Hepatocyte (in vitro differentiated cells): ENCODE measurements at regions not wholly inside any gene's neighbourhood (a gene's known extent, or its start where the extent isn't known, plus 50 kb on each side); places are given as distances from the start of the nearest gene placed in this dataset.

ENCODE experiments used
- DNase-seq: peaks from one replicate; pipeline ENCODE4 v3.0.0-alpha.2; 2016; ENCODE audit warnings: low spot score
- H2AFZ ChIP-seq: fragments of 200-600 bp; sonication (generic); 2 replicates; pipeline ENCODE4 v1.6.0; 2016; ENCODE audit warnings: antibody characterized with exemption, mild to moderate bottlenecking
- H3K27ac ChIP-seq: fragments of 200-600 bp; sonication (generic); 2 replicates; pipeline ENCODE4 v1.5.1; 2016; ENCODE audit warnings: mild to moderate bottlenecking
- H3K27me3 ChIP-seq: fragments of 200-600 bp; sonication (generic); 2 replicates; pipeline ENCODE4 v1.6.1; 2016
- H3K36me3 ChIP-seq: fragments of 200-600 bp; sonication (generic); replicated peaks from 2 replicates; pipeline ENCODE4 v1.5.1; 2016; ENCODE audit warnings: low read depth; ENCODE audit not compliant: insufficient read depth
- H3K4me1 ChIP-seq: fragments of 200-600 bp; sonication (generic); 2 replicates; pipeline ENCODE4 v1.5.1; 2016; ENCODE audit warnings: mild to moderate bottlenecking, moderate library complexity; ENCODE audit not compliant: insufficient read depth
- H3K4me2 ChIP-seq: fragments of 200-600 bp; sonication (generic); 2 replicates; pipeline ENCODE4 v1.6.0; 2016
- H3K4me3 ChIP-seq: fragments of 200-600 bp; sonication (generic); 2 replicates; pipeline ENCODE4 v1.5.1; 2016; ENCODE audit warnings: mild to moderate bottlenecking
- H3K79me2 ChIP-seq: fragments of 200-600 bp; sonication (generic); 2 replicates; pipeline ENCODE4 v1.6.0; 2017; ENCODE audit warnings: mild to moderate bottlenecking
- H3K9me2 ChIP-seq: fragments of 200-600 bp; sonication (generic); replicated peaks from 2 replicates; pipeline ENCODE4 v1.6.0; 2017; ENCODE audit warnings: mild to moderate bottlenecking; ENCODE audit not compliant: insufficient read depth
- H3K9me3 ChIP-seq: fragments of 200-600 bp; sonication (generic); 2 replicates; pipeline ENCODE4 v1.5.1; 2016; ENCODE audit warnings: low read depth, mild to moderate bottlenecking
- H4K20me1 ChIP-seq: fragments of 200-600 bp; sonication (generic); 2 replicates; pipeline ENCODE4 v1.6.0; 2016; ENCODE audit warnings: mild to moderate bottlenecking; ENCODE audit not compliant: insufficient read depth, poor library complexity, severe bottlenecking
- CTCF ChIP-seq: fragments of 200-600 bp; sonication (generic); IDR thresholded peaks from 2 replicates; pipeline ENCODE4 v1.5.1; 2016; ENCODE audit warnings: antibody characterized with exemption, mild to moderate bottlenecking; ENCODE audit not compliant: poor library complexity
- EZH2 ChIP-seq: fragments of 200-600 bp; sonication (generic); IDR thresholded peaks from 2 replicates; pipeline ENCODE4 v1.6.1; 2016; ENCODE audit warnings: antibody characterized with exemption, mild to moderate bottlenecking, borderline replicate concordance
- EZH2phosphoT487 ChIP-seq: fragments of 200-600 bp; sonication (generic); IDR thresholded peaks from one replicate; pipeline ENCODE4 v1.6.1; 2018; ENCODE audit warnings: antibody characterized with exemption, mild to moderate bottlenecking, low read depth, moderate library complexity; ENCODE audit not compliant: unreplicated experiment, severe bottlenecking
- WGBS: methylation state at CpG from one replicate; pipeline ENCODE4 v1.1.6; 2016; ENCODE audit warnings: low lambda C conversion rate; ENCODE audit errors: missing lambda C conversion rate; 5-methylcytosine and 5-hydroxymethylcytosine counted together

GRCh38 chr17:73785958-73786743 is 141.9 kb upstream of the SDK2 start:
- no peak overlapping the region for H2AFZ ChIP-seq
- 52% methylated on average over 16 of the region's 17 CpGs for WGBS
- H3K4me2 ChIP-seq, result no peak overlapping the region
- TF ChIP-seq CTCF, result no peak
- TF ChIP-seq EZH2phosphoT487, result no peak
- no peak for TF ChIP-seq EZH2
- no peaks in the 10 kb centered on the region for H3K9me2 ChIP-seq
- H3K4me3 ChIP-seq, result no peak overlapping the region
- H3K36me3 ChIP-seq, result no peaks in the 10 kb centered on the region
- peaks cover 11% of the 10 kb centered on the region for H3K27me3 ChIP-seq
- H3K27ac ChIP-seq, result no peak overlapping the region
- peaks cover 7% of the 10 kb centered on the region for H3K4me1 ChIP-seq
- H3K9me3 ChIP-seq, result no peaks in the 10 kb centered on the region
- no peaks in the 10 kb centered on the region for H3K79me2 ChIP-seq
- H4K20me1 ChIP-seq, result no peaks in the 10 kb centered on the region
- peak; percentile 67 for DNase-seq

GRCh38 chr17:73787076-73788059 is 143.1 kb upstream of the SDK2 start:
- TF ChIP-seq CTCF (no peak), EZH2phosphoT487 (no peak), EZH2 (no peak)
- no peaks in the 10 kb centered on the region for H3K9me2 ChIP-seq
- H4K20me1 ChIP-seq, result no peaks in the 10 kb centered on the region
- H3K79me2 ChIP-seq, result no peaks in the 10 kb centered on the region
- no peak overlapping the region for H3K4me3 ChIP-seq
- DNase-seq, result no peak
- WGBS, result 64% methylated on average over 13 of the region's 13 CpGs
- H2AFZ ChIP-seq, result no peak overlapping the region
- H3K27me3 ChIP-seq, result peaks cover 2% of the 10 kb centered on the region
- H3K4me2 ChIP-seq, result no peak overlapping the region
- H3K4me1 ChIP-seq, result peaks cover 7% of the 10 kb centered on the region
- no peaks in the 10 kb centered on the region for H3K9me3 ChIP-seq
- no peak overlapping the region for H3K27ac ChIP-seq
- no peaks in the 10 kb centered on the region for H3K36me3 ChIP-seq

- no peak for TF ChIP-seq EZH2phosphoT487
- no peak for TF ChIP-seq CTCF
- no peak for TF ChIP-seq EZH2
- Histone ChIP-seq H3K9me2 (no peaks in the 10 kb centered on the region), H3K9me3 (no peaks in the 10 kb centered on the region), H3K4me2 (no peak overlapping the region), H2AFZ (no peak overlapping the region), H3K27ac (no peak overlapping the region), H3K79me2 (no peaks in the 10 kb centered on the region), H4K20me1 (no peaks in the 10 kb centered on the region), H3K4me1 (peaks cover 12% of the 10 kb centered on the region), H3K36me3 (no peaks in the 10 kb centered on the region), H3K27me3 (peaks cover 2% of the 10 kb centered on the region), H3K4me3 (no peak overlapping the region)
- DNase-seq, result no peak
- 79% methylated on average over 4 of the region's 4 CpGs for WGBS
These were observed 143.9 kb upstream of the SDK2 start for GRCh38 chr17:73788111-73788510.
